HFFc6 (cell line): ENCODE measurements at regions not wholly inside any gene's neighbourhood (a gene's known extent, or its start where the extent isn't known, plus 50 kb on each side); places are given as distances from the start of the nearest gene placed in this dataset.

Experiments
- DNase-seq: peaks from one replicate; pipeline ENCODE4 v3.0.0-alpha.2; 2018
- H3K27ac Mint-ChIP-seq: 2 replicates; pipeline ENCODE4 v1.8.0; 2020; ENCODE audit warnings: mild to moderate bottlenecking, mixed read lengths
- H3K27me3 Mint-ChIP-seq: 2 replicates; pipeline ENCODE4 v1.8.0; 2021; ENCODE audit warnings: mild to moderate bottlenecking, moderate library complexity, mixed read lengths; ENCODE audit not compliant: insufficient read depth
- H3K36me3 Mint-ChIP-seq: 2 replicates; pipeline ENCODE4 v1.8.0; 2021; ENCODE audit warnings: low read depth, mixed read lengths
- H3K4me1 Mint-ChIP-seq: 2 replicates; pipeline ENCODE4 v1.8.0; 2020; ENCODE audit warnings: low read depth, mixed read lengths
- H3K4me3 Mint-ChIP-seq: 2 replicates; pipeline ENCODE4 v1.8.0; 2020; ENCODE audit warnings: mild to moderate bottlenecking, moderate library complexity, mixed read lengths
- H3K9me3 Mint-ChIP-seq: 2 replicates; pipeline ENCODE4 v1.8.0; 2020; ENCODE audit warnings: mild to moderate bottlenecking, mixed read lengths
- CTCF ChIP-seq: fragments of 200-600 bp; sonication (generic); IDR thresholded peaks from 2 replicates; pipeline ENCODE4 v1.5.0; 2021; ENCODE audit warnings: antibody characterized with exemption, mild to moderate bottlenecking

- Mint-ChIP-seq H3K4me3 (no peak overlapping the region), H3K4me1 (peaks cover 16% of the 10 kb centered on the region), H3K27me3 (peaks cover 9% of the 10 kb centered on the region), H3K9me3 (no peaks in the 10 kb centered on the region), H3K36me3 (no peaks in the 10 kb centered on the region), H3K27ac (no peak overlapping the region)
- TF ChIP-seq CTCF: no peak
- no peak for DNase-seq
These were observed 294.7 kb upstream of the TNC start for GRCh38 chr9:115412656-115413055.

- no peaks in the 10 kb centered on the region for H3K36me3 Mint-ChIP-seq
- no peaks in the 10 kb centered on the region for H3K9me3 Mint-ChIP-seq
- H3K27me3 Mint-ChIP-seq: peaks cover 7% of the 10 kb centered on the region
These were observed 295.3 kb upstream of the TNC start for GRCh38 chr9:115413304-115413703.

GRCh38 chr9:115413766-115414382, 295.9 kb upstream of the TNC start:
- Mint-ChIP-seq H3K4me3 (no peak overlapping the region), H3K4me1 (peaks cover 16% of the 10 kb centered on the region), H3K9me3 (no peaks in the 10 kb centered on the region), H3K36me3 (no peaks in the 10 kb centered on the region), H3K27me3 (peaks cover 4% of the 10 kb centered on the region), H3K27ac (no peak overlapping the region)
- no peak for TF ChIP-seq CTCF
- no peak for DNase-seq

More at GRCh38 chr9:115413304-115413703, 295.3 kb upstream of the TNC start:
- DNase-seq: no peak
- H3K27ac Mint-ChIP-seq: no peak overlapping the region; the same call in 1 of the 2 replicates
- peaks cover 16% of the 10 kb centered on the region for H3K4me1 Mint-ChIP-seq
- no peak overlapping the region for H3K4me3 Mint-ChIP-seq
- no peak for TF ChIP-seq CTCF

- no peak overlapping the region for H3K27ac Mint-ChIP-seq
- no peak for TF ChIP-seq CTCF
- no peaks in the 10 kb centered on the region for H3K36me3 Mint-ChIP-seq
- H3K4me1 Mint-ChIP-seq: peaks cover 16% of the 10 kb centered on the region
- no peak overlapping the region for H3K4me3 Mint-ChIP-seq
- no peak for DNase-seq
- H3K9me3 Mint-ChIP-seq: 0 out of 2 replicates have a peak, but pooled peaks cover 4% of the 10 kb centered on the region
- peaks cover 3% of the 10 kb centered on the region for H3K27me3 Mint-ChIP-seq
These were observed 296.6 kb upstream of the TNC start for GRCh38 chr9:115414561-115414960.

- H3K27me3 Mint-ChIP-seq: peaks cover 3% of the 10 kb centered on the region
- H3K36me3 Mint-ChIP-seq: peaks cover under 1% of the 10 kb centered on the region; the same call in 1 of the 2 replicates
- peaks cover 16% of the 10 kb centered on the region for H3K4me1 Mint-ChIP-seq
- H3K9me3 Mint-ChIP-seq: peaks cover 6% of the 10 kb centered on the region; the same call in 1 of the 2 replicates
- TF ChIP-seq CTCF: no peak
- no peak for DNase-seq
- H3K27ac Mint-ChIP-seq: no peak overlapping the region
- no peak overlapping the region for H3K4me3 Mint-ChIP-seq
These were observed 297.5 kb upstream of the TNC start for GRCh38 chr9:115415450-115415849.
